H1 (cell line): ENCODE measurements at regions not wholly inside any gene's neighbourhood (a gene's known extent, or its start where the extent isn't known, plus 50 kb on each side); places are given as distances from the start of the nearest gene placed in this dataset.

ENCODE experiments used
- TF ChIP-seq, protein P1 (sequence below): IDR thresholded peaks from 2 replicates; pipeline ENCODE4 v1.6.1; 2011; ENCODE audit warnings: low read length, improper control_type of control experiment

DNA sequence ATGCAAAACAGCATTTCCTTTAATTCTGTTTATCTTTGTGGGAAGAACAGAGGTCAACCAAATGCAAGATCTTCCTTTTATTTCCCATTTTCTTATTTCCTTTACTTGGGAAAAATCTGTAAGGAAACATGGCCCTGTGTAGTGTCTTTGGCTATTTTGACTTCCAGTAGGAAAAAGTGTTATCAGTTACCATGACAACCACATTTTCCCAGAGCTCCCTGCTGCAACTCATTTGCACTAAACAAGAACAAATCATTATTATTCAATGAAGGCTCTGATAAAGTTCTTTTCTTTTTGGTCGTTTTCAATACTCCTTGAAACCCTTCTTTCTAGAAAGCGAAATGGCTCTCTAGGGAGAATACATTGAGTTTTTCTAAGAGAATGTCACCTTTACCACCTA is 117.2 kb upstream of the DDX53 start (continued):
- TF ChIP-seq, protein P1, sequence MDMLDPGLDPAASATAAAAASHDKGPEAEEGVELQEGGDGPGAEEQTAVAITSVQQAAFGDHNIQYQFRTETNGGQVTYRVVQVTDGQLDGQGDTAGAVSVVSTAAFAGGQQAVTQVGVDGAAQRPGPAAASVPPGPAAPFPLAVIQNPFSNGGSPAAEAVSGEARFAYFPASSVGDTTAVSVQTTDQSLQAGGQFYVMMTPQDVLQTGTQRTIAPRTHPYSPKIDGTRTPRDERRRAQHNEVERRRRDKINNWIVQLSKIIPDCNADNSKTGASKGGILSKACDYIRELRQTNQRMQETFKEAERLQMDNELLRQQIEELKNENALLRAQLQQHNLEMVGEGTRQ: no peak
